ENCODE measurements at regions not wholly inside any gene's neighbourhood (a gene's known extent, or its start where the extent isn't known, plus 50 kb on each side); places are given as distances from the start of the nearest gene placed in this dataset.

DNA sequence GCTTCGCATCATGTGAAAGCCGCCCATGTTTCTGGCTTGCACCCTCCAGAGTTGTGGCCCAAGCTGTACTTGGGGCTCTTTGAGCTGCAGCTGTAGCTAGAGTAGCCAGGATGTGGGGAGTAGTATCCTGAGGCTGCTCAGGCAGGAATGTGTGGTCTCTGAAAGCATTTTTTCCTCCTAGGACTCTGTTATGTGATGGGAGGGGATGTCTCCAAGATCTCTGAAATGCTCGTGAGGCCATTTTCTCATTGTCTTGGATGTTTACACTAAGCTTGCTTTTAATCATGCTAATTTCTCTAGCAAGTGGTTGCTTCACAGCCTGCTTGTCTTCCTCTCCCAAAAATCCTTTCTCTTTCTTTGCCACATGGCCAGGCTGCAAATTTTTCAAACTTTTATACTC, 687.6 kb downstream of the DCDC2C start:
- DNase-seq: no peak

DNA sequence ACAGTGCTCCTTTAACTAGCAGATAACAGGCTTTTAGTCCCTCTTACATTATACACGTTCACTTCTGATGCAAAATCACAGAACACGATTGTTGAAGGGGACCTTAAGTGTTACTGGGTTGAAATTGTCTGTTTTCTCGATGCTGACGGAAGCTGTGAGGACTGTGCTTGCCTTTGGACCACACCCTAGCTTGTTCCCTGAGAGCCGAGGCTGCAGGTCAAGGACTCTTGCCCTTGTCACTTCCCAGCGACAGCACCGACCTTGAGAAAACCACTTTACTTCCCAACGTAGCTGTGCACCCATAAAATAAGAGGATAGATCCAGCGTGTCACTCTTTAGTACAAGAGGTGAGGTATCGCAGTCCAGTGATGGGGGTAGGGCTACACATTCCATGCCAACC, 701.0 kb downstream of the DCDC2C start:
- DNase-seq: no peak

DNA sequence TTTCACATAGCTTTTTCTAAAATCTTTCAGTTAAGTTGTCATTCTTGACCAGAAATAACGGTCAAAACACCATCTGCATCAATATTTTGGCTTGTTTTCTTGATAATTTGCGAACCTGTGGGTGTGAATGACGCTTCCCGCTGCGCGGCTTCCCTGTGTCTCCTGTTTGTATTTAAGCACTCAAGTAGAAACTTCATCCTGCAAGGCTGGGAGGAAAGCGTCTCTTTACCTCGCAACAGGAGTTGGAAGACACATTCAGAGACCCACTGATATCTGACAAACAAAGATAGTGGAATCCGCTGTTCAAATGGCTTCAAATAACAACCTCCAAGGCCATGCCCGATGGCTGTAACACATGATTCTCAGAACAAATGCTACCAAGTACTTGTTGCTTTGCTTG, 704.9 kb downstream of the DCDC2C start:
- DNase-seq: peak; percentile 26

DNA sequence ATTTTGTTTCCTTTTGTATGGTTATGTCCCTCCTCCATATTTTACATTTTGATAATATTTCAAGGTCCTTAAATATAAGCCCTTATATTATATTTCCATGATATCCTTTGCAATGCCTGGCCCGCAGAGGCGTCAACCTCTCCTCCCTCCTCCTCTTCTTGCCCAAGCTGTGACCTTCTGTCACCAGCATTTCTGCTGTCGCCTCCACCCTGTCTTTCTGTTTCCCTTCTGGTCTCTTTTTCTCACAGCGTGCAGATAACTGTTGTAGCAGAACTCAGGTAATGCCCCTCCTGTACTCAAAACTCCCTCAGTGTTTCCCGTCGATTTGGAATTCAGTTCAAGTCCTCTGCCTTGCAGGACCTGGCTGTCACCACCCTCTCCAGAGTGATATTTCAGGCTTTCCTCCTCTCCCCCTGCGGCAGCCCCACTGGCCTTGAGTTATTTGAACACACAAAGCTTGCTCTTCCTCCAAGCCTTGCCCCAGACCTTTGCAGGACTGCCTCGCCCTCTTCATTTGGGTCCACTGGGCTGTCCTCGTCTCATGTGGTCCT, 709.3 kb downstream of the DCDC2C start:
- no peak for DNase-seq

DNA sequence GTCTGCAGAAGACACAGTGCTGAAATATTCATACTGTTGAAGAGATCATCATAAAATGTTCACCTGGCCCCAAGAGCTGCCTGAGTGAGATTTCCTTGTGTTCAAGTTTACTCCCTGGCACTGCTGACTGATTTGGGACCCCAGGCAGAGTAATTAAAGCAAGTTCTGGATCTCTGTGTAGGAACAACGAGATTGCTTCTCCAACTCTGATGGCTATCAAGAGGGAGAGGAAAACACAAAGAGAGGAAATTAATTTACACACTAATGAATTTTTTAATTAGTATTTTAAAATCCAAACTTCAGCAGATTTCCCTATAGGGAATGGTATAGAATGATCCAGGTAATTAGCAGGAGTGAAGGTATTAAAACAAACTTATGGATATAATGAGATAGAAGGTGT, 711.8 kb downstream of the DCDC2C start:
- DNase-seq: no peak

DNA sequence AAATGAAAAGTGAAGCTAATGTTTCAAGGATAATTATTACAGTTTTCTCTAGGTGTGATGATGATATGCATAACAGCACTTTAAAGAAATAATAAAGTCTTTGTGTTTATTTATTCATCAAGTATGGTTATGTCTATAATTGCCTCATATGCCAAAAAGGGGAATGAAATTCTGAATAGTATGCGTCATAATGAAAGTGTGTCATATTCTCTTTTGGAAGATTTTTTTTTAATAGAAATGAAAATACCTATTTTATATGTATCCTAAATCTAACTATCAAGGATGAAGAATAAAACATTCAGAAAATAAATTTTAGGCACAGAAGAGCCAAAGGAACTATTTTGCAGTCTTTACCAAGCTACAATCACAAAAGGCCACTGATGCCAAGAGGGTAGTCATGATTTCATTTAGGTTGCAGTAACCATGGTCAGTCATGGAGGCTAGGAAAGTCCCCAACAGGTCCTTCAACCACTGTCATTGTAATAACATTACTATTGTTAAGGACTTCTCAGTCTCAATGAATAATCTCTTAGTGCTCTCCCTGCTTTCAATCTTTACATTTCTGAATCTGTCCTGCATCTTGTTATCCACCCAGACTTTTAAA, 712.5 kb downstream of the DCDC2C start:
- DNase-seq: no peak

DNA sequence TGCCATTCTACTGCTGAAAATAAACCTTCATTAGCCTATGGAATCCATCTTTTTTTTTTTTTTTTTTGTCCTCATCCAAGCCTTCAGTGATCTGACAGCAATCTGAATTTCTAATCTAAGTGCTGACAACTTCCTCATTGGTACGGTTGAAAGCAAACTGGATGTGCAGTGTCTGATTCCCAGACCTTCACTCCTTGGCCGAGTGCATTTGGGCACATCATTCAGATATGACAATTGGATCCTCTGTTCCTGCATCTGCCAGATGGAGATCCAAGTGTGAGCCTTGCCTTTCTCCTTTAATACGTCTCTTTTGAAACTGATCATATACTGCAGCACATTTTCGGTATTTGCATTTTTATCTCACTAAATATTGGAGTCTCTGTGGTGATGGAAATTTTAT, 713.1 kb downstream of the DCDC2C start:
- no peak for DNase-seq

DNA sequence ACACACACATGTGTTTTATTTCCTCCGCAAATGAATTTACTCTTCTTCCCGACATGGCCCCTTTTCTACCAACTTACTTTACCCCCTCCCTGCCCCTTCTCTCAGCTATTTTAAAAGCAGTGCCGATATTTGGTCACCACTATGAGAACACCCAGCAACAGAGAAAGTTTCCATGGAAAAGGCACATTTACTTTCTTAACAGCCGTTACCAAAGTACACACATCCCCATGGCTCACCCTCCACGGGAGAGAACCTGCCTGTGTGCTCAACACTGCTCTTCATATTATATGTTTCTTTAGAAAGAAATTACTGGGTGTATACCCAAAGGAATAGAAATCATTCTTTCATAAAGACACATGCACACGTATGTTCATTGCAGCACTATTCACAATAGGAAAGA, 714.4 kb downstream of the DCDC2C start:
- no peak for DNase-seq

DNA sequence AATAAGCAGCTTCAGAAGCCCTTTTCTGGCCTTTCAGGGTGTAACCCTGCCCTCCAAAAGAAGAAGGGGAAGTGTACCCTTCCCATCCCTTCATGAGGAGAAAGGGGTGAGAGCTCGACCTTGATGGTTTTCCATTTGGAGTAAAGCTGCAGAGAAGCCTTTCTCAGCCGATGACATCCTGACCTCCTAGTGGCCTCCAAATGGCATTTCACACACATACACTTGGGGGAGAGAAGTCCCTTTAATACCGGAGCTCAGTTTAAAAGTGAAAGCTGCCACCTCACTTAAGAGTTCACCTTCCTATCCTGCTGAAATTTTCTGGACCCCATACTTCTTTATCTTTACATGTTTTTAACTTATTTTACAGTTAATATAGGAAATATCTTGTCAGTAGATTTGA, 716.7 kb downstream of the DCDC2C start:
- no peak for DNase-seq

DNA sequence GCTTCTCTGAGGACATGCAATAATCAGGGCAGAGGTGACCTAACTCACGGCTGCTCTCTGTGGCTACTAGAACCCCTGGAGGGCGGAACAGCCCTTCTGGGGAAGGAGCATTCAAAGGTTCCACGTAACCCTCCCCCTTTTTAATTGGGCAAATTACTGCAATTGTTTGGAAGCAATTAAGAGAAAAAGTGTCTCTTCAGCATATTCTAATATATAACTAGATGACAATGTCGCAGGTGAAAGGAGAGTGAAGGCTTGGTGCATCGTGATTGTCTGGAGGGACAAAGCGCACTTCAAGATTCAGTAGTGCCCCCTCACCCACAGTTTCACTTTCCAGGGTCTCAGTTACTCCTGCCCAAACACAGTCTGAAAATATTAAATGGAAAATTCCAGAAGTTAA, 720.8 kb downstream of the DCDC2C start:
- DNase-seq: no peak

DNA sequence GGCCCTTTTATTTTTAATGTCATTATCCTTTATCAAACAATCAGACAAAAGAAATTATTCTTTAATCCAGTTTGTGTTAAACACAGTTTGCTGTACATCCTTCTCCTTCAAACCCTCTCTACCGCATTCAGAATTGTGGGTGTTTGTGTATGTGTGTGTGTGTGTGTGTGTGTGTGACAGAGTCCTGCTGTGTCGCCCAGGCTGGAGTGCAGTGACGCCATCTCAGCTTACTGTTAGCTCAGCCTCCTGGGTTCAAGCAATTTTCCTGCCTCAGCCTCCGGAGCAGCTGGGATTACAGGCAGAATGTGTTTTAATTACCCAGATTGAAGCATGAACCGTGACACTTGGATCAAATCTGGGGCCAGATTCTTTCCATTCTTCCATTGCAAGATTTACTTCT, 723.7 kb downstream of the DCDC2C start:
- no peak for DNase-seq

DNA sequence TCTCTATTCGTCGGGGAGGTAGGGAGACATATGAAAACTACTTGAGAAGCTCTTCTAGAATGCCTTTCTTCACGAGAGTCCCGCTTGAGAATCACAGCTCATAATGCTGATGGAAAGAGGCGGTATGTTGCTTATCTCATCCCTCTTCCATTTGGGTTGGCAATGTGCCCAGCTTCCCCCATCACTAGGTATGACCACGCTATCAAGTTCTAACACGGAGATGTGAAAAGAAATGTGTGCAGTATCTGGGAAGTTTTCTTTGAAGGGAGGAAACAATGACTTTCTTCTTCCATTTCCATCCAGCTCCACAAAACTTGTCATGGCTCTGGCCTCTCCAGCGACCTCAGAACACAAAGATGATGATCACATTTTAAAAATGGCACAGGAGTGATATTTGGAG, 742.4 kb downstream of the DCDC2C start:
- peak; percentile 9 for DNase-seq

DNA sequence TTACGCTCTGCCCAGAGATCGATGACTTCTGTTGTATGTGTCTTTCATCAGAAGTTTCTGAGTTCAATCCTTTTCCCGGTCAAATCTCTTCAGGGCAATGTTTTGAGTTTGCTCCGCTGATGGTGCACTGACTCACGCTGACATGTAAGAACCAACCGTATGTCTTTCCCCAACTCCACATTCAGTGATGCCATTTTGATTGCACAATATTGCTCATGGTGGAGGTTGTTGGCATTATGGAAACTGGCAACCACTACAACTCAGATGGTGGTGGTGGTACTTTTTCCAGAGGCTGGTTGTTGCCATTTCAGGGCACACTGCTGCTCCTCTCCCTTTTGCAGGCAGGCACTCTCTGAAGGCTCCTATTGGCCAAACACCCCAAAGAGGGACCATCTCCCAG, 751.5 kb downstream of the DCDC2C start:
- DNase-seq: no peak

DNA sequence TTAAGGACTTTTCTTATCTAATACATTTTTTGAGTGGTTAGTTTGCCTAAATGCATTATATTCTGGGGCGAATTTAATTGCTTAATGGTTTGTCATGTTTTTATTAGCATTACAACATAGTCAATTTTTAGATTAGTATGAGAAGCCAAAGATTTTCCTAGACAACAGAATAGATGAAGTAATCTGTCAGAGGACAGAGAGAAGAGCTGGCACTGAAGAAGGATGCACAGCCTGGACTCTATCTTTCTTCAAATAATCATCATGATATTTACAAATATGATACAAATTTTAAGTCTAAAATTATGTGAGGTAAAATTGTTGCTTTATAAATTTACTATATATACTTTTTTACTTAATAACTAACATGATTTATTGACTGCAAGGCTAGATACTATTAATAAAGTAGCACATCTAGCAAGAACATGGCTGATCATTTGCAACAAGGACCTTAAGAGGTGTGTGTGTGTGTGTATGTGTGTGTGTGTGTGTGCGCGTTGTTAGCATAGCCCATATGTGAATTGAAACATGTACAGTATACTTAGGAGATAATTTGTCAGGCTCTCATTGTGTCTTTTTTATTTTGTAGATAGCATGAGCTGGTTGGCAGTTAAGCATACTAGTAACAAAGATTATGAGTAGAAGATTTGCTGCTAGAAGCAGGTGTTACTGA, 752.2 kb downstream of the DCDC2C start:
- DNase-seq: no peak

DNA sequence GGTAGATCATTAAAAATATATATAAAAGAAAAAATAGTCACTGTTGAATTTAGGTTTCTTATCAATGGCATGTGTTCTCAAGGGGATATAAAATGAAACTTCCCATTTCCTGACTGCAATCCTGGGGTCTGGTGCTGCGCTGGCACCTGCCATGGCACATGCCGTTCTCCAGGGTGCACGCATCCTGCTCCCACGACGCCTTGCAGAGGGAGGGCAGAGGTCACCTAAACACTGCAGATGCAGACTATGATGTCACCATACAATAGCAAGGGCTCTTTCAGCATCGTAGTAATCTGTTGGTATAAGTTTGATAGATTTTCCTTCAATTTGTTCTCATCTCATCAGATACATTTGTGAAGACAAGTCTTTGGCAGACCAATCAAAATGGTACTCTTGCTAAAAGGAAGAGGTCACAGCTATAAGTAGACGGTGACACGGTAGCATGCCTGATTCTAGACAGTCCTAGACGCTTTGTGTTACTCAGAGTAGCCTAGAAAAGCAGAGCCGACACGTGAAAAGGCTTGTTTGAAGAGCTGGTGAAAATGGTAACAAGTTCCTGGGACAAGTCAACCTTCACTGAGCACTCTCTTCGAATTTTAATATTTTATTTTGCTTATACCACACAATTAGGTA, 761.4 kb downstream of the DCDC2C start:
- DNase-seq: no peak

DNA sequence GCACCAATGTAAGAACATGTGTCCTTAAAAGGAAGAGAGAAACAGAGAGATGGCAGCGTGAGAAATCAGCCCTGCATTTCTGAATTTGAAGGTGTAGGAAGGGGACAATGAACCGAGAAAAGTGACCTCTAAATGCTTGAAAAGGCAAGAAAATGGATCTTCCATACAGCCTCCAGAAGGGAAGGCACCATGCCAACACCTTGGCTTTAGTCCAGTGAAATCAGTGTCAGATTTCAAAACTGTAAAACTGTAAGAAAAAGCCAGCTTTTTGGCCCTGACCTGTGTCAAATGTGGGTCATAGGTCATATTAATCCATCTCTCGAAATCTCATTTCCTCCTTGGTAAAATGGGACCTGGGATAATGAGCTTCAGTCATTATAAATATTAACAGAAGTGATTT, 762.3 kb downstream of the DCDC2C start:
- no peak for DNase-seq

DNA sequence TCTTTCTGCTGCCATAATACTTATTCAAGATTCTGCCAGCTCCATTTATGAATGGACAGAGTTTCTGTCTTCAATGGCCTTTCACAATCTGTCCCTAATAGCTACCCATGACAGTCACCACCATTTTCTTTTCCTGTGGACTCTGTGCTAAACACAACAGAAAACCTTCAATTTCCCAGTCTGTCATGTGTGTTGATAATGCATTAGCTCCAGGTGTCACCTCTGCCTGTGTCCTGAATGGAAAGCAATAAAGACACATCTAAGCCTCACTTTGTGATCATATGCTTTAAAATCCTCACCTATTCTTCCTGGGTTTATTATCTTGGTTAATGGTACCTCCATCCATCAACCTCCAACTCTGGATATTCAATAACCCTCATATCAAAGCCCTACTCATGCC, 772.2 kb downstream of the DCDC2C start:
- no peak for DNase-seq

DNA sequence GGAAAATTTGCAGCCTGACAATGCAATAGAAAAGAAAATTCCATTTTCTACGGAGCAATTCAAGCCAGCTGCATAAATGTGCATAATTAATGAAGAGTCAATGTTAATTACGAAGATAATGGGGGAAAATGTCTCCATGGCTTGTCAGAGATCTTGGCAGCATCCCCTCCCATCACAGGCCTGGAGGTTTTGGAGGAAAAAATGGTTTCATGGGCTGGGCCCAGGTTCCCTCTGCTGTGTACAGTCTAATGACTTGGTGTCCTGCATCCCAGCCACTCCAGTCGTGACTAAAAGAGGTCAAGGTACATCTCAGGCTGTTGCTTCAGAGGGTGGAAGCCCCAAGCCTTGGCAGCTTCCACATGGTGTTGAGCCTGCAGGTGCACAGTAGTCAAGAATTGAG, 779.7 kb downstream of the DCDC2C start:
- no peak for DNase-seq

DNA sequence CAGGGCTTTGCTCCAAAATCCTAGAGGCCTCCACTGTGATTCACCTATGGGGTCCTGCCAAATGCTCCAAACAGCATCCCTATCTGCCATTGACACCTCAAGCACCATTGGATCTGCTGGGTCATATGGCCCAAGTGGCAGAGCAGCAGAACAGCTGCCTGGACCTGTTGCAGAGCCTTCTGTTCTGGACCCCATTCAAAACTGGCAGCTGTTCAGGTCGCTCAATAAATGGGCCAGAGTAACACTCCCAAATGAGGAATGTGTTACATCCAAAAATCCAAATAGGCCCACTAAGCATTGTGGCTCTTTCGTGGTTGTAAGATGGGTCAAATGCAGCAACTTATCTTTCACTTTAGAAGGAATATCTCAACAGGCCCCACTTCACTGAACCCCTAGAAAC, 783.6 kb downstream of the DCDC2C start:
- no peak for DNase-seq

DNA sequence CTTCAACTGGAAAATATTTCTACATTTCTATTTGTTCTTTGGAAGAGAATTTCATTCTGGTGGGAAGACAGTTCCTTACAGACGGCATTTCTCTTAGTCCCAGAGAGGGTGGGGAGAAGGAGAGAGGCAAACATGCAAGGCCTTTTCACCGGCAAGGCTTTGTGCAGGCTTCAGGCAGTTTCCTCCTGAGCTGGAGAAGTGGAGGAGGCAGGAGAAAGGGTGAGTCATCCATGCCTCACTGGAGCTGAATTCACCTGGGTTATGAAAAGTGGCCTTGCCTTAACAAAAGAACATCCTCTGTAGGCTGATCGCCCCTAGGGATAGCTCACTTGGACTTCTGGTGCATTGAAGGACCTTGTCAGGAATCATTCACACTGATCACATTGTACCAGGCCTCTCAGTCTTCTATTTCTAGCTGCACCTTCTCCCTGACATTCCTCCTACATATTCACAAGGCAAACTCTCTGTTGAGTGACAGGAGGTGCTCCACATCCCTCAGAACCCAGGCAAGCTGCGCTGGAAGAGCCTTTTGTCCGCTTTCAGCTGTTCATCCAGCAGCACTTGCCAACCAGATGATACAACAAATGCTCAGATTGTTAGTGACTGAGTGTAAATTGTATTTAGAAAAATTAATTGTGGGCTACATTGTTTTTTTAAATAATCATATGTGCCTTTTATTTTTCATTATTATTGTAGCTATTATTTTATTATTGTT, 796.1 kb downstream of the DCDC2C start:
- DNase-seq: no peak

DNA sequence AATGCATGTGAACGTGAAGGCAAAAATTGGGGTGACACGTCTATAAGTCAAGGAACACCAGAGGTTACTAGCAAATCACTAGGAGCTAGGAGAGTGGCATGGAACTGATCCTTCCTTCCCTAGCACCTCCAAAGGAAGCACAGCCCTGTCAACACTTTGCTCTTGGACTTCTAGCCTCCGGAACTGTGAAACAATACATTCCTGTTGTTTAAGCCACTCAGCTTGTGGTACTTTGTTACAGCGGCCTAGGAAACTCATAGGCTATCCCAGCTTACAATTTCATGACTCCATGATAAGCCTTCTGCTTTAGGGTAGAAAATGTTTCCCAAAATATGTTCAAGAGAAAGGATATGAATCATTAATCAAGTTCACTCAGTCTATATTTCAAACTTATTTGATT, 798.1 kb downstream of the DCDC2C start:
- DNase-seq: no peak

DNA sequence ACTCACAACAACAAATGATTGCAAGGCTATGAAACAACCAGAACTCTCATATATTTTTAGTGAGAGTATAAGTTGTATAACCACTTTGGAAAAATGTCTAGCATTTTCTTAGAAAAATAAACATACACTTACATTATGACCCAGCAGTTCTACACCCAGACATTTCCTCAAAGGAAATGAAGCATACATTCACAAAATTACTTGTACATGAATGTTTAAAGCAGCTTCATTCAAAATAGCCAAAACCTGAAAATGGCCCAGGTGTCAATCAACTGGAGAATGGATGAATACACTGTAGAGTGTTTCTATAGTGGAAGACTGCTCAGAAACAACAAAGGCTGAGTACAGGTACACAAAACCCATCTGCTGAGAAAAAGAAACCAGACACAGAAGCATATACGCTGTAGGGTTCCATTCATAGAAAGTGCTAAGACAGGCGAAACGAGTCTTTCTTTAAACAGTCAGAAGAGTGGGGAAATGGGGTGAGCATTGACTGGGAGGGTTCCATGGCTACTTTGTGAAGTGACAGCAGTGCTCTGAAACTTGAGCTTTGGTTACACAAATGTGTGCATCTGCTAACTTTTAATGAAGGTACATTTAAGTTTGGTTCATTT, 799.0 kb downstream of the DCDC2C start:
- no peak for DNase-seq

DNA sequence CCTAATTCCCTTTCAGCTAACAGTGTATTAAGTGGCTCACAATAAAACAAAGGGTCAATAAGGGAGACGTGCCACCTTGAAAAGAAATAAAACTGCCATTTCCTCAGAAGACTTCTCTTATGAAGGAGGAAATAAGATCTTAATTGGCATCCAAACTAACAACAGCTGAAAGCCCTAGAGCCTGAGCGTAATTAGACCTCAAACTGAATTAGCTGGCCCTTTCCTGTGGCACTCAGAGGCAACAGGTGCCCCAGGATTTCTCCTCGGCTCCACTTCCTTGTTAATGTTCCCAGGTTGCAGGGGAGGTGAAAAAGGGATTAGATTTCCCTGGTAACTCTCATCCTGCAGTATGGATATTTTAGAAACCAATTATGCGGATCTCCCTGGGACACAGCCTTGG, 804.3 kb downstream of the DCDC2C start:
- DNase-seq: no peak
